GM10248 (cell line): ENCODE measurements at regions not wholly inside any gene's neighbourhood (a gene's known extent, or its start where the extent isn't known, plus 50 kb on each side); places are given as distances from the start of the nearest gene placed in this dataset.
"Not testable (repeated sequence)": the region's sequence is repeated elsewhere in the genome, so short reads cannot be mapped to it uniquely, and the experiment has no call there.

Experiments
- CTCF ChIA-PET: fragments of 300-600 bp; sonication (Branson Sonifier 250); formaldehyde crosslinking; extraction: SDS; loops from one replicate; lab custom pipeline; 2021; ENCODE audit warnings: antibody characterized with exemption; lab: Yijun Ruan, JAX
- POLR2A ChIA-PET: fragments of 350-650 bp; sonication (Branson Sonifier 250); formaldehyde crosslinking; extraction: SDS; loops from one replicate; lab custom pipeline; 2020; ENCODE audit warnings: antibody characterized with exemption; lab: Yijun Ruan, JAX
- DNase-seq: peaks from one replicate; pipeline ENCODE4 v3.0.0; 2012; ENCODE audit errors: extremely low spot score
- CTCF ChIP-seq: IDR thresholded peaks from 2 replicates; pipeline ENCODE4 v1.5.1; 2012; ENCODE audit warnings: mild to moderate bottlenecking, low read depth; ENCODE audit errors: extremely low read depth, missing control alignments, control extremely low read depth

- CTCF ChIA-PET, result no interaction called here
- POLR2A ChIA-PET, result no interaction called here
- DNase-seq, result no peak
- TF ChIP-seq CTCF, result no peak
Observed at GRCh38 chr2:187198136-187198535, 249.9 kb downstream of the CALCRL start.

- ChIA-PET POLR2A (no interaction called here), CTCF (interaction anchor here (1.0 to 1.2 kb wide), 2 partner anchors 22 to 28 kb away, joined by 3 read pairs; no protein-coding TSS in a partner anchor)
- DNase-seq, result no peak
- TF ChIP-seq CTCF, result no peak
Observed at GRCh38 chr2:187194049-187194448, 254.0 kb downstream of the CALCRL start.

- TF ChIP-seq CTCF, result no peak
- CTCF ChIA-PET, result interaction anchor here (1.3 to 1.4 kb wide), 2 partner anchors 13 to 19 kb away, joined by 3 to 4 read pairs; no protein-coding TSS in a partner anchor
- POLR2A ChIA-PET, result no interaction called here
- no peak for DNase-seq
Observed at GRCh38 chr2:187188783-187189631, 259.0 kb downstream of the CALCRL start.

GRCh38 chr2:187187519-187187918 is 260.5 kb downstream of the CALCRL start:
- ChIA-PET CTCF (interaction anchor here (1.4 kb wide), 1 partner anchor 17 kb away, joined by 4 read pairs; no protein-coding TSS in a partner anchor), POLR2A (no interaction called here)
- DNase-seq, result no peak
- no peak for TF ChIP-seq CTCF

- ChIA-PET CTCF (no interaction called here), POLR2A (no interaction called here)
- no peak for TF ChIP-seq CTCF
- DNase-seq, result no peak
Observed at GRCh38 chr2:187180529-187180928, 267.5 kb downstream of the CALCRL start.

- DNase-seq, POLR2A ChIA-PET: not testable (repeated sequence)
- CTCF ChIA-PET, result interaction anchor here (1.2 to 3.0 kb wide), 2 partner anchors 12 to 51 kb away, joined by 3 to 11 read pairs; no protein-coding TSS in a partner anchor
Observed at GRCh38 chr2:187178876-187179275, 269.2 kb downstream of the CALCRL start.

- POLR2A ChIA-PET, result no interaction called here
- TF ChIP-seq CTCF, result no peak
- CTCF ChIA-PET, result interaction anchor here (1.2 to 3.0 kb wide), 2 partner anchors 10 to 323 kb away, joined by 3 to 11 read pairs; no protein-coding TSS in a partner anchor
- no peak for DNase-seq
Observed at GRCh38 chr2:187177253-187177652, 270.8 kb downstream of the CALCRL start.
